GM21367 (cell line): ENCODE measurements at regions not wholly inside any gene's neighbourhood (a gene's known extent, or its start where the extent isn't known, plus 50 kb on each side); places are given as distances from the start of the nearest gene placed in this dataset.
"Not testable (repeated sequence)": the region's sequence is repeated elsewhere in the genome, so short reads cannot be mapped to it uniquely, and the experiment has no call there.

Source experiments
- ATAC-seq: cut with Tn5 transposase; IDR thresholded peaks from one replicate; pipeline ENCODE4 v1.9.1; 2021; ENCODE audit not compliant: unreplicated experiment

GRCh38 chr2:125581557-125581956 lies 1074.4 kb upstream of the GYPC start:
- no peak for ATAC-seq

DNA sequence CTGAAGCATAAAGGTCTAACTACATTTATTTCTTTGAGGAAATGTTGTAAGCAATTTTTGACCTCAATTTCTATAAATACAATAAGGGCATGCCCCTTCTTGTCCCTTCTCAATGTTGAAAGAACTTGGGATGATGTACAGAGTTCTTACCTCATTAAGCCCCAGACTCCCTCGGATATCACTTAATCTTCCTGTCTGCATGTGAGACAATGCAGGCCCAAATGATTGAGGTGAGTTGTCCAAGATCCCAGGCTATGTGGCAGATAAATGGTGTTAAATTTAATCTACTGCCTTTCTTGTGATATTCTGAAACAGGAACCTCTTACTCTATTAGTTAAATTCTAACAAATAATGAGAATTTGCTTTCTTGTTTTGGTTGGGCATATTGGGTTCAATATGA lies 1073.4 kb upstream of the GYPC start:
- ATAC-seq = no peak

- no peak for ATAC-seq
Observed at GRCh38 chr2:125584732-125585131, 1071.2 kb upstream of the GYPC start.

GRCh38 chr2:125588780-125589179 lies 1067.2 kb upstream of the GYPC start:
- ATAC-seq = no peak

DNA sequence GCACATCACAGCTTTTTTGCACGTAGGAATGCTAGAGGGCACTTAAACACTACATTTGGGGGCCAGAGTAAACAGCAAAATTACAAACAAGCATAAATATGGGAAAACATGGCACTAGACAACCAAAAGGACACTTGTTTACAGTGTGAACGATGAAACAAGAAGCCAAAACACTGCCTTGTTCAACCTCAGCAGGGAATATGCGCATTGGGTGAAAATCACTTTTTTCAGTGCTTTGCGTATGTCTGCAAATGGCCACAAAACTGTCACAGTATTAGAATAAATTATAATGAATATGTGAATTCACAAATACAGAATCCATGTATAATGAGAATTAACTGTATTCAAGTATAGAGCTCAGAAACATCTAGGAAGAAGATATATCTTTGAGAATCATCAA lies 1064.0 kb upstream of the GYPC start:
- ATAC-seq = no peak

DNA sequence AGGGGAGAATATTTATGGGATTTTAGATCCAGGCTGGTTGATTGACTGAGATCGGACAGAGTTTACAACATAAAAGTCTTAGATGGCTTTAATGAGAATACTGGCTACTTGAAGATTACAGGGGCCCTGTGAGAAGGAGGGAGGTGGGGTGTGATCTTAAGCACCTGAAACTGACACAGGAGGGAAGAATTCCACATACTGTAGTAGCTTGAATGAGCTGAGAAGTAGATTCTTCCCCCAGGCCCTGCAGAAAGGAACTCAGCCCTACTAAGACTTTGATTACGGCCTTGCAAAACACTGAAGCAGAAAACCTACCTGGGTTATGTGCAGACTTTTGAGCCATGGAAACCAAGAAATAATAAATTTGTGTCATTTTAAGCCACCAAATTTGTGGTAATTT lies 1062.9 kb upstream of the GYPC start:
- no peak for ATAC-seq

DNA sequence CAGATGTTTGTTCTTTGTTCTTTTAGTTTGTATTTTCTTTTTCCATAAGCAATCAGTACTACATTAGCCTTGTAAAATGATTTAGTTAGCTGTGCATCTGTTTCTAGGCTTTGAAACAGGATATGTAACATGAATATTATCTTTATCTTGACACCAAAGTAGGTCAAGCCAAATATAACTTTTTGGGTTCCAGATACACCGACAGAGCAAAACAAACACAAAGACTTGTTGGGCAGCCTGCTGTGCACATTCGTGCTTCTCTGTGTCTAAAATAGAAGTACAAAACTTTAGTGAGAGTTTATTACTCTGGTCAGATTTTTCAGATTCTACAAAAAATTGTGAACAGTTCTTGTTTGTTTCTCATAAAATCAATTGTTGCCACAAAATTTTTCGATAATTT lies 1059.3 kb upstream of the GYPC start:
- no peak for ATAC-seq

- no peak for ATAC-seq
Observed at GRCh38 chr2:125615438-125615837, 1040.5 kb upstream of the GYPC start.

- no peak for ATAC-seq
Observed at GRCh38 chr2:125630377-125630776, 1025.6 kb upstream of the GYPC start.

DNA sequence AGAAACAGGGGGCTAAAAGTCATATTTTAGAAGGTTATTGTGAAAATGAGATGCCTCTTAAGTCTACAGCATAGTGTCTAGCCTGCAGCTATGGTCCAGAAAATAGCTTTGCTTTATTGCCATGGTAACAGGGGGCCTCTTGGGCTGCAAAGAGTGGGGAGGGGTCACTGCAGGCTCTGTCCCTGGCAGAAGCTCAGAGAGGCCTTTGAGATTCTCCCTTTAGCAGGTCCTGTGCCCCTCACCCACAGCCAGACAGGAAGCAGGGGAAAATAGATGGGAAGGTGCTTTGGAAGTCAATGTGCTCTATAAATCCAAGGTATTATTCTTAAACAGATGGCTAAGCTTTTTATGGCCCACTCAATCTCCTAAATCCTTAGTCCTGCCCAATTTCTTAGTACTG lies 1021.3 kb upstream of the GYPC start:
- ATAC-seq = no peak

- ATAC-seq = no peak
Observed at GRCh38 chr2:125638345-125638744, 1017.6 kb upstream of the GYPC start.

DNA sequence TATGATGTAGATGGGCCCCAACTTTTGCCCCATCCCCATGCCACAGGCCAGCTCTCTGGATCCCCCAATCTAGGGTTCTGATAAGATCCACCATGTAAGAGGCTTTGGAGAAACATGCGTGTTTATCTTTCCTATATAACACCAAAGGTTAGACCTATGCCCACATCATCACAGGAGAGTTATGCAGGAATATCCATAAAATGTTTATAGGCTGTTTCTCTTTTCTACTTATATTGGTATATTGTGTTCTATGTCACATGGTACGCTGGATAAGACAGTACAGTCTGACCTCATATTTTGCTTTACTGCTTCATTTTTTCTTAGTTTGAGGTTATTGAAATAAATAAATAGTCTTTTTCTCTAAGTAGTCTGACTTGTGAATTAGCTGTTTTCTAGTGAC lies 1013.9 kb upstream of the GYPC start:
- ATAC-seq = no peak

GRCh38 chr2:125643128-125643527 lies 1012.8 kb upstream of the GYPC start:
- ATAC-seq = no peak

- ATAC-seq = no peak
Observed at GRCh38 chr2:125643585-125643984, 1012.4 kb upstream of the GYPC start.

DNA sequence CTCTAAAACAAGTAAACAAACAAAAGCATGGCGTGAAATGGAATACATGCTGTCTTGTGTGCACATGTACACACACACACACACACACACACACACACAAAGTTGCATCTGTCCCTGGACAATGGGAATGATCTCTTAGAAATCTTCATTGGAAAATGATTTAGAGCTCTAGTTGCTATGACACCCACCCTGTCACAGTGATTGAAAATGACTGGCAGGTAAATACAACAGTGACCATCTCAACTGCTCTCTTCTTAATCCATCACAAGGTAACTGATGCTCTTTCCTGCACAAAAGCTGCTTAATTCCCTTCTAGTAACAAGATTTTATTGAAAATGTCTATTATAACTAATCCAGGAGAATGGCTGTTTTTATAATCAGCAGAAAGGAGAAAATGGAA lies 1011.7 kb upstream of the GYPC start:
- no peak for ATAC-seq

GRCh38 chr2:125652280-125652679 lies 1003.7 kb upstream of the GYPC start:
- no peak for ATAC-seq

DNA sequence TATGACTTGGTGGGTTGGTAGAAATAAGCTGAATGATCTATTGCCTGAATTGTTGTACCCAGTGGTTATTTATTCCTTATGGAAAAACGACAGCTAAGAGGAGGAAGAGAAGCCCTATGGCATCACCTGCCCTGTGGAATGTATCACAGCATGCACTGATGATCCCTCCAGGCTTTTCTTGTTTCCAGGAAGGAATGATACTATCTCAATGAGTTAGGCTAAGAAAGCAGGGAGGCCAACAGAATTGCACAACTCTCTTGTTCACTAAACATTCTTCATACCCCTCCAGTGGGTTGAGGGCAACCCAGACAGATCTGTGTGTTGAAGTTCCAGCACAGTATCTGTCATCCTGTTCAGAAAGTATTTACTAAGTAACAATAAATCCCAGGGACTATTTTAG lies 1001.7 kb upstream of the GYPC start:
- no peak for ATAC-seq

DNA sequence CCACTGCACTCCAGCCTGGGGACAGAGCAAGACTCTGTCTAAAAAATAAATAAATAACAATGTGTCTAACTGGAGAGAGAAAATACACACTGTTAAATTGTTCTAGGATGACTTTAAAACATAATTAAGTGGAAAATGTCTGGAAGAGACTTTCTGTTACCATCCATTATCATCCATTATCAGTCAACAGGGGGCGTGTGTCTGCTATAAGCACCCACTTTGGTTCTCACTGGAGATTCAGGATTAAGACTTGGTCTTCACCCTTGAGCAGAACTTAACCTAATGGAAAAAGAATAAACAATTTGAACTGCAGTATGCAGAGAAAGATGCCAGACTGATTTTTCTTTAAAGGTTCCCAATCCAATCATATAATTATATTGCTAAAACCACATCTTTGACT lies 999.8 kb upstream of the GYPC start:
- no peak for ATAC-seq

DNA sequence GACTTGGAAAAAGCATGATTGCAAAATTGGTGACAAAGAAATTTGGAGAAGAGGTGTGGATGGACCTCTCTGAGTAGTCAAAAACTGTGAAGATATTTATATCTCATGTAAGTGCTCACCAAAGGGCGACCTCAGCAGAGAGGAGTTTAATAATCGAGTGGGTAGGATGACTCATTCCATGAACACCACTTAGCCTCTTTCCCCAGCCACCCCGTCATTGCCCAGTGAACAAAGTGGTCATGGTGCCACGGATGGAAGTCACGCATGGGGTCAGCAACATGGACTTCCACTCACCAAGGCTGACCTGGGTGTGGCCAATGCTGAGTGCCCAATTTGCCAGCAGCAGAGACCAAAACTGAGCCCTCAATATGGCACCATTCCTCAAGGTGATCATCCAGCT lies 997.4 kb upstream of the GYPC start:
- ATAC-seq = no peak

DNA sequence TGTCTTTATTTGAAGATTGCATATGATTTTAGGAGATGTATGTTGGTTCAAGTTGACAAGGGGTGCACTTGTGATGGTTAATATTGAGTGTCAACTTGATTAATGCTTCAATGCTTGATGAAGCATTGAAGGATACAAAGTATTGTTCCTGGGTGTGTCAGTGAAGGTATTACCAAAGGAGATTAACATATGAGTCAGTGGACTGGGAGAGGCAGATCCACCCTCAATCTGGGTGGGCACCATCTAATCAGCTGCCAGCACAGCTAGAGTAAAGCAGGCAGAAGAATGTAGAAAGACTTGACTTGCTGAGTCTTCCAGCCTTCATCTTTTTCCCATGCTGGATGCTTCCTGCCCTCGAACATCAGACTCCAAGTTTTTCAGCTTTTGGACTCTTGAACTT lies 995.6 kb upstream of the GYPC start:
- ATAC-seq = not testable (repeated sequence)

DNA sequence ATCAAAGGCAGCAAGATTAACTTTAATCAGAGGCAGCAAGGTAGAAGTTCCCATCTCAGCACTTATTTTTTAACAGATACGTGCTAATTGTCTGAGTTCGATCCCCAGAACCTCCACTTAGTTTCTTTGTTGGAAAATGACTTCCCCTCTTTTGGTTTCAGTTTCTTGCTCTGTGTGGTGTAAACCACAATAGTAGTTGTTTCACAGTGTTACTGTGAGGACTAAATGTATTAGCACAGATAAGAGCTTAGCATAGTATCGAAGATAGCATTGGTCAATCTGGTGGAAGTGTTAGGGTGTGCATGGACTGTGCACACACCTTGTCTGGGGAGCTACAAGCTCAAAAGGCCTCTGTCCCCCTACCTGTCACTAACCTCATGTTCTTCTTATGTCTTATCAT lies 988.3 kb upstream of the GYPC start:
- ATAC-seq = no peak

- ATAC-seq = no peak
Observed at GRCh38 chr2:125679903-125680302, 976.1 kb upstream of the GYPC start.

DNA sequence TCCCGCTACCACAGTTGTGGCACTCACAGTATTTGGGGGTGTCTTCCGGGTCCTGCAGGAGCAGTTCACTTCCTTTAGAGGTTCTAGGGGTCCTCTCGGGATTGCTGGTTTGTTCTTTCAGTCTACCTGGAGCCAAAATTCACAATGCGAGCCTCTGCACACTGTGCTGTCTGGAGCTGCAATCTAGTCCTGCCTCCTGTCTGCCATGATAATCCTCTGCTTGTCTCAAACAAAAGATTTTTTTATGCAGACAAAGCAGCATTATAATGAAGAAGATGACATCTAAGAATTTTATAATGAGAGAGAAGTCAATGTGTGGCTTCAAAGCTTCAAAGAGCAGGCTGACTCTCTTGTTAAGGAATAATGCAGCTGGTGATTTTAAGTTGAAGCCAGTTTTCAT lies 975.1 kb upstream of the GYPC start:
- no peak for ATAC-seq

GRCh38 chr2:125681576-125681975 lies 974.4 kb upstream of the GYPC start:
- no peak for ATAC-seq
